Activated CD8-positive, alpha-beta memory T cell treated with anti-CD3 and anti-CD28 coated beads for 48 hours (primary cell): ENCODE measurements at regions not wholly inside any gene's neighbourhood (a gene's known extent, or its start where the extent isn't known, plus 50 kb on each side); places are given as distances from the start of the nearest gene placed in this dataset.

ENCODE experiments used
- DNase-seq, 3 experiments: peaks; one replicate each; pipeline ENCODE4 v3.0.0-alpha.2; 2020; ENCODE audit warnings: low read depth in 2 of 3, low spot score in 2 of 3

- DNase-seq, result no peak
These were observed 193.5 kb upstream of the ID4 start for GRCh38 chr6:19643713-19644112.

- no peak for DNase-seq
These were observed 181.4 kb upstream of the ID4 start for GRCh38 chr6:19655744-19656143.

GRCh38 chr6:19660123-19660910, 176.9 kb upstream of the ID4 start:
- DNase-seq, result no peak

DNA sequence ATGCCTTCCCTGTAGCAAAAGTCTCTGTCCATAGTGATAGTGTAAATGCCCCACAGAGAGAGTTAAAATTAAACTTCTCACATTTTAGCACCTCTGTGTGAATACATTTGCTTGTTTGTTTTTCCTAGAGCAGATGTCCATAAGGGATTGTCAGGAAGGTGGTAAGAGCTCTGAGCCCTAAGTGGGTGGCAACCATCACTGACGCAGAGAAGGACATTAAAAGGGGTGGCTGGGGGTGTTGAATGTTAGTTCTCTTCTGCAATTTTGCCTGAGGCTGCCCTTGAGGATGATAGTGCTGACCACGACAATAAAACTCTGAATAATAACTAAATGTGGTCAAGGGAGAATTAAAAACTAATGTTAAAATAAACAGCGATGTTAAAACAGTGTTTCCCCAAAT, 174.3 kb upstream of the ID4 start:
- DNase-seq, result no peak

DNA sequence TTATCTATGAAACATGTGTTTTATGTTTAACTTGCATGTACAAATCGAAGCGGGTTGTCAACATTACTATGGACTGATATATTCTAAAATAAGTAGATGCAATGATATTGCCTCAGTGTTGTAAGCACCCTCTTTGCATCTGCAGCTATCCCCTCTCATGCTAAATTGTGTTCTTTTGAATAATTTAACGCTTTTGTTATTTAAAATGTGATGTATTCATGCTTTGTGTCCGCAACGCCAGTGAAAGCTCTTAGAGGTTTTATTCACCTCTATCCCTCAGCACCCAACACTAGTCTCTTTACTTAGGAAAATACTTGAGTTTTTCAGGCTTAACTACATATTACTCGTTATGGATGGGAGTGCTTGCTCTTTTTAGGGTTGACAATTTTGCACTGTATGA, 173.7 kb upstream of the ID4 start:
- DNase-seq, result no peak

DNA sequence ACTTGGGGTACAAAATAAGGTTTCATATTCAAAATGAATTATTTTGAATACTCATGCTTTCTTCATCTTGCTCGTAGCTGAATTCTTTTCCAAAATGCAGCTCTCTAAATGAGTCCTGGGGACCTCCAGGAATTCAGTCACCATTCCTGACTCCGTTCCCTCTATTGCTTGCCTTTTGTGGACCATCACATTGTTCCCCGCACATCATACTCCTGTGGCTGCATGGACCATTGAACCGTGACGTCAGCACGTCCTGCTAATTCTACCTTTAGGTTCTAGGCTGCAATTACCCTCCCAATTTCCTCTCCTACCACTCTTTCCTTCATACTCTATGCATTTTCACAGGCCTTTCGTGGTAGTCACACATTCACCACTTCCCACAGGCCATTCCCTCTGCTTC, 173.1 kb upstream of the ID4 start:
- no peak for DNase-seq

- DNase-seq, result no peak
These were observed 172.1 kb upstream of the ID4 start for GRCh38 chr6:19664878-19665612.

- no peak for DNase-seq
These were observed 171.6 kb upstream of the ID4 start for GRCh38 chr6:19665613-19665909.

DNA sequence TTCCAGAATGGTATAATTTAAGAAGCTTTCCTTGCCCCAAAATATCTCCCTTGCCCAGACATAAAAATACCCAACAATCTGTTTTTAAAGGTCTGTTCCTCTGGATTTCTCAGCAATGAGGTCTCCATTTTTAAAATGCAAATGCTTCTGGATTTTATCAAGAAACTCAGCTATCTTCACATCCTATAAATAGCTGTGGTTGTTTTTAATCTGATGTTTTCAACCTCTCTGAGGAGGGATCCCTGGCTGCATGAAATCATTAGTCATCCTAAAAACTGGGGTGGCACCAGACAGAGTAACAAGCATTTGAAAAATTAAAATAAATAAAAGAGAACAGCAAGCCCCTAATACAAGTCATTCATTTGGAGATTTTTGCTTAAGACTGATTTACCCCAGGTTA, 168.5 kb upstream of the ID4 start:
- DNase-seq, result no peak

GRCh38 chr6:19669206-19669605, 168.0 kb upstream of the ID4 start:
- no peak for DNase-seq

GRCh38 chr6:19682859-19683258, 154.3 kb upstream of the ID4 start:
- no peak for DNase-seq

- no peak for DNase-seq
These were observed 146.7 kb upstream of the ID4 start for GRCh38 chr6:19690325-19691075.

DNA sequence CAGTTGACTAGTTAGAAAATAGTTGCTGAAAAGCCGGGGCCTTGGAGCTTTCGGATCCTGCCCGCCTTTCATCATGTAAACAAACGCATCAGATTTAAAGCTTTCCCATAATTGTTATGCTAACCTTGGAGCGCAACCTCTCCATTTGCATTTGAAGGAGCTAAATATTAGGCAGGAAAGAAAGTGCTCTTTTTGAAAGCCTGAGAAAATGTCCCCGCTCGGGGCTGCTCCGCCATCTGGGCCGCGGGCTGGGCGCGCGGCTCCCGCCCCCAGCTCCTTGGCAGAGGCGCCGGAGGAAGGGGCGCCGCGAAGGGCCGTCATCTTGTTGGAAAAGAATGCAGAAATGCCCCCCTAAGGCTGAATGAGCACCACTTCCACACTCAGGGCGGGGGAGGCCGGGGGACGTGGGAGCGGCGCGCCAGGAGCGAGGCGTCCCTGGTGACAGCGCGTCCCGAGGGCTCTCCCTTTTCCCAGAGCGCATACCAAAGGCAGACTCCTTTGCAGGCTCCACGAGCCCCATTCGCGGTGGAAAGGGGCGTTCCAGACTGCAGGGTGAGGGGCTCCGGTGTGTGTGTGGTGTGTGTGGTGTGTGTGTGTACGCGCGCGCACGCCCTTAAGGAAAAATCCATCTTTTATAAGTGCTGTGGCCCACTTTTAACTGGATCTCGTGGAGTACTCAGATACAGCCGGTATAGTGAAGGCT, 145.6 kb upstream of the ID4 start:
- no peak for DNase-seq

DNA sequence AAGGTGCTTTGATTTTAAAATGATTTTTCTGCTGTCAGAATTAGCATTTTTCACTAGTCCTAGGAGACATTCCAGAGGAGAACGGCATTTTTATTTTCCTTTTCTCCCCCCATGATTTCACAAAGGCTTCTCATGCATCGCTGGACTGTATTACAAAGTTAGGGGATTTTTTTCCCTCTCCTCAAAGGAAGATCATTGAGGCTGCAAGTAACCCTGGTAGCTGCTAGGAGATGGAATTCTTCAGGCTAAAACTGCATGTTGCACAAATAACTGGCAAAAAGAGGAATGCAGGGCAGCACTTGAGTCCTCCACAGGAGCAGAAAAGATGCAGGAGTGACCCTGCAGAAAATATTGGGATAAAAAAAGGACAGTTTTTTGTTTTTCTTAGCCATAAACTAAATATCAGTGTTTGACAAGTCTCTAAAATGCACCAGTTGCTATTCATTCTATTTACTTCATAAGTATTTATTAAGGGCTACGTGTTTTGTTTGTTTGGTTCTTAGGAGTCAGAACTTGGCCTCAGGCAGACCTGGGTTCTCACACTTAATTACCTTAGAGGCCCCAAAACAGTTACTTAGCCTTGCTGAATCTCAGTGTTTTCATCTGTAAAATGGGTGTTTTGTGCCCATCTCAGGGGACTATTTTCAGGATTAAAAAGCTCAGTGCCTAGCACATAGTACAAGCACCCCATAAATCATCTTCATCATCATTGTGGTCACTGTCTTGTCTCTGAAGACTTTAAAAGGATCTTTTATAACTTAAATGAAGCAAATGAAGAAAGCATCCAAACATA, 144.5 kb upstream of the ID4 start:
- DNase-seq, result no peak

DNA sequence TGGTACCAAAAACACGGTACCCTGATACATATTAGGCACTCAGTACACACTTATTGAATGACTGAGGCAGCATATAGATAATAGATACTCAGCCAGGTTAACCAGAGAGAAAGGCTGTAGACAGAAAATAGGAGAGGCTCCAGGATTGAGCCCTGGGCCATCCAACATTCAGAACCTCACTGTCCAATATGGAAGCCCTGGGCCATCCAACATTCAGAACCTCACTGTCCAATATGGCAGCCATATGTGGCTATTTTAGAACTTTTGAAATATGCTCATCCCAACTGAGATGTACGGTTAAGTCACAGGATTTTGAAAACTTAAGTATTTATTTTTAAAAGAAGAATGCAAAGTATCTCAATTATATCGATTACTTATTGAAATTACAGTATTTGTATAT, 142.5 kb upstream of the ID4 start:
- DNase-seq, result no peak

- DNase-seq, result no peak
These were observed 139.4 kb upstream of the ID4 start for GRCh38 chr6:19697744-19698290.

GRCh38 chr6:19699932-19700331, 137.2 kb upstream of the ID4 start:
- no peak for DNase-seq

- no peak for DNase-seq
These were observed 131.6 kb upstream of the ID4 start for GRCh38 chr6:19705606-19706005.

DNA sequence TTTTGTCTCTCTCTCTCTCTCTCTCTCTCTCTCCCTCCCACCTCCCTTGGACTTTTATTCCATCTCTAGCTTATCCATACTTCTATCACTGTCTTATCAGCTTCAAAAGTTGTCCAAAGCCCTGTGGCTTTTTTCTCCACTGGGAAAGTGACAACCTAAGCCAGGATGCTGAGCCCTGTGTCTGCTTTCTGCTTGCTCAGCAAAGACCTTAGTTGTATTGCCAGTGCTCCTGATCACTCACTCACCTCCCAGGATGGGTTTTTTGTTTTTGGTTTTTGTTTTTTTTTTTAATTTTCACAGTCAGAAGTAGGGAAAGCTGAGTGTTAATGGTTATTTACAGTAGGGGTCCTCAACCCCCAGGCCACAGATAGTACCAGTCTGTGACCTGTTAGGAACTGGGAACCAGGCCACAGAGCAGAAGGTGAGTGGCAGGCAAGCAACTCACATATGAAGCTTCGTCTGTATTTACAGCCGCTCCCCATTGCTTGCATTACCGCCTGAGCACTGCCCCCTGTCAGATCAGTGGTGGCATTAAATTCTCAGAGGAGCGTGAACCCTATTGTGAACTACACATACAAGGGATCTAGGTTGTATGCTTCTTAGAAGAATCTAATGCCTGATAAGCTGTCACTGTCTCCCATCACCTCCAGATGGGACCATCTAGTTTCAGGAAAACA, 125.0 kb upstream of the ID4 start:
- DNase-seq, result no peak

DNA sequence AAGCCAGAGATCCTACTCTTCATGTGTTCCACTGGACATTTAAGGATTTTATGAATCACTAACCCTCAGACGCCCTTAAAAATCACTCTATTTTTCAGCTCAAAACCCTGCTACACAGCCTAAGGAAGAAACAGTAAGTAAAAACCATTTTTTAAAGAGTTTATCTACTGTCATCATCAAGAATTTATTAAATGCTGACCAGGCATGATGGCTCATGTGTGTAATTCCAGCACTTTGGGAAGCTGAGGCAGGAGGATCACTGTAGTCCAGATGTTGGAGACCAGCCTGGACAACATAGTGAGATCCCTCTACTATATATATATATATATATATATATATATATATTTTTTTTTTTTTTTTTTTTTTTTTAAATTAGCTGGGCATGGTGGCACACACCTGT, 124.2 kb upstream of the ID4 start:
- no peak for DNase-seq
